ENCODE measurements at regions not wholly inside any gene's neighbourhood (a gene's known extent, or its start where the extent isn't known, plus 50 kb on each side); places are given as distances from the start of the nearest gene placed in this dataset.

DNA sequence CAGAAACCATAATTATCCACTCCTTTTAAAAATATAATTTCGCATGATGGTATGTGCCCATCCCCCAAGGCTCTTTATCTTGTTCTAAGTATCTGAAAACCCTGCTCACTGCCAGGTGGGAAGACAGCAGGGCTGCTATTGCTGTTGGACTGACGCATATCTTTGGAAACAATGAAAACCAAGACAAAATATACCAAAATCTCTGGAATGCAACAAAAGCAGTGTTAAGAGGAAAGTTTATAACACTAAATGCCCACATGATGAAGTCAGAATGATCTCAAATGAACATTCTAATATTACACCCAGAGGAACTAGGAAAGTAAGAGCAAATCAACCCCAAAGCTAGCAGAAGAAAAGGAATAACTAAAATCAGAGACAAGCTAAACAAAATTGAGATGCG is 162.0 kb downstream of the FAM47B start:
- no peak for DNase-seq (ENCODE audit: low read depth)
- TF ChIP-seq CTCF (IDR thresholded peaks at IDR 0.05; ENCODE audit: insufficient read depth, low read depth, low read length): no peak
- no peak overlapping the region for H3K4me3 ChIP-seq (ENCODE audit: low read depth, low read length)

- no peak overlapping the region for H3K4me3 ChIP-seq (ENCODE audit: low read depth, low read length)
- TF ChIP-seq CTCF (IDR thresholded peaks at IDR 0.05; ENCODE audit: insufficient read depth, low read depth, low read length): no peak
- DNase-seq (ENCODE audit: low read depth): peak; percentile 8
Observed at GRCh38 chrX:35115205-35115604, 172.6 kb downstream of the FAM47B start.

DNA sequence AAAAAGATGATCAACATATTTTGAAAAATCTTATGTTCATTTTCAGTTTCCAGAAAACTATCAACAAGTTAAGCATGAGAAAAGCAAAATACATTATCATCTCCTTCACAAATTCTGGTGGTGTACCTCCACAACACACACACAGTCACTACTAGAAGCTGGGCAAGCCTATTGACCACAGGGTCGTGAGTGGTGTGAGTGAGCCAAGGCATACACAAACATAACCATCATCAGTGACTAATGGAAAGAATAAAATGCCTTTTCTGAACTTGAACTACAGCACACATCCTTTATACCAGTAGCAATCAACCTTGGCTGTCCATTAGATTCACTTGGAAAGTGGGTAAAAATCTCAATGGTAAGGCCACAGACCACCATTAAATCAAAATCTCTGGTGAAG is 180.2 kb downstream of the FAM47B start:
- DNase-seq (ENCODE audit: low read depth): no peak
- TF ChIP-seq CTCF (IDR thresholded peaks at IDR 0.05; ENCODE audit: insufficient read depth, low read depth, low read length): no peak
- no peak overlapping the region for H3K4me3 ChIP-seq (ENCODE audit: low read depth, low read length)

DNA sequence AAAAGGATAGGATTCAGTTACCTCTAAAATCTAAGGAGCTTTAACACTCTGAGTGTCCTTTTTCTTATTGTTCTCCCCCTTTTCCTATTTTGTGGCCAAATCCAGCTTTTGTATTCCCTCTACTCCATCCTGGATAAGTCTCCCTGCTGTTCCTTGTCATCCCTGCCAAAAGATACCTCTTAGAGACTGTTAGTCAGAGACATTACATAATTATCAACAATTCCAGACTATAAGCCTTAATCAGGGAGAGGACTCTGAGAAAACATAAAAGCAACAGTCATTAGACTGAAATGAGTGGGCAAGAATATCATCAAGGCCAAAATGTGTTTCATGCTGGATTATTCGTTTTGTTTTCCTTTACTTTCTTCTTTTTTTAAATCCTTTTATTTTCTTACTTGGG is 206.9 kb downstream of the FAM47B start:
- no peak for DNase-seq (ENCODE audit: low read depth)
- no peak overlapping the region for H3K4me3 ChIP-seq (ENCODE audit: low read depth, low read length)
- no peak for TF ChIP-seq CTCF (IDR thresholded peaks at IDR 0.05; ENCODE audit: insufficient read depth, low read depth, low read length)

DNA sequence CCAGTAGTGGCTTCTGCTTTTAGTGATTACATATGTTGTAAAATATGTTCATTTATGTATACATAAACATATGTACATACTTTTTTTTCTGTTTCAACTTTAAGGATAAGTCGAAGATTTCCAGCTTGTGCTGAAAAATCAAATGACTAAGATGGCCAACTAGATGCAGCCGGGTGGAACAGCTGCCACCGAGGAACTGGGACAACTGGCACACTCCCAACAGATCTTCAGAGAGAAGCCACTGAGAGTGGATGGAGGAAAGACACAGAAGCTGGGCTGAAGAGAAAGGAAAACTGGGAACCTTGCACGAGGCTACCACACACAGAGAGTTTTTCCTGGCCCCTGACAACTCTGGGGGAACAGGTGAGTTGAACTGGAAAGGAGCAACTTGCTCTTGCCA is 207.5 kb downstream of the FAM47B start:
- no peak overlapping the region for H3K4me3 ChIP-seq (ENCODE audit: low read depth, low read length)
- no peak for DNase-seq (ENCODE audit: low read depth)
- no peak for TF ChIP-seq CTCF (IDR thresholded peaks at IDR 0.05; ENCODE audit: insufficient read depth, low read depth, low read length)

DNA sequence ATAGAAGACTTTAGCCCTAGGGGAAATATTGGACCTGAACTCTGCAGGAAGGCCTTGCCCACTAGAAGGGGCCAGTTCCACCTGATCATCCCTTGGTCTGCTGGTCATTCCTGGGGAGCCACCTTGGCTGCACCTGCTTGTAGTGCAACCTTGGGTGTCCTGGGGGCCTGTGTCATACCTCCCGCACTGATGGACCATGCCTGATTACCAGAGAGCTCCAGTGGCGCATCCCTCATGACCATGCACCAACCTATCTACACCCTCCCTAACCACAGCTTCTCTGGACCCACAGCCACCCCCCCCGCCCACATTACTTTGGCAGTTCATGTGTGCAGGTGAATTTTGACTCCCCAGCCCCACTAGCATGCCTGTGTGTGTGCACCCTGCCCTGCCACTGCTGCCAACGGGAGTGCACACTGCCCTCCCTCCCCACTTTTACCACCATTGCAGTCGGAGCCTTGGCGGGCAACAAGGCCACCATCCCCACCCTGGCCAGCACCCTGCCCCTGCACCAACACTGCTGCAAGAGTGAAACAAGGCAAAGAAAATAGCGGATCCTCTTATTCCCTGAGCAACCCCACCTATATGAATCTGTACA is 208.1 kb downstream of the FAM47B start:
- no peak overlapping the region for H3K4me3 ChIP-seq (ENCODE audit: low read depth, low read length)
- TF ChIP-seq CTCF (IDR thresholded peaks at IDR 0.05; ENCODE audit: insufficient read depth, low read depth, low read length): no peak
- no peak for DNase-seq (ENCODE audit: low read depth)

- no peak for TF ChIP-seq CTCF (IDR thresholded peaks at IDR 0.05; ENCODE audit: insufficient read depth, low read depth, low read length)
- H3K4me3 ChIP-seq (ENCODE audit: low read depth, low read length): no peak overlapping the region
- peak; percentile 0 for DNase-seq (ENCODE audit: low read depth)
Observed at GRCh38 chrX:35166023-35166422, 223.4 kb downstream of the FAM47B start.

Measured in fibroblast of villous mesenchyme (primary cell).